Immature natural killer cell (primary cell): ENCODE measurements at regions not wholly inside any gene's neighbourhood (a gene's known extent, or its start where the extent isn't known, plus 50 kb on each side); places are given as distances from the start of the nearest gene placed in this dataset.
"Not testable (repeated sequence)": the region's sequence is repeated elsewhere in the genome, so short reads cannot be mapped to it uniquely, and the experiment has no call there.

Source experiments
- DNase-seq, 3 donors: peaks; one replicate each; pipeline ENCODE4 v3.0.0; 2022; ENCODE audit warnings: mixed read lengths in 1 of 3
- H3K27ac Mint-ChIP-seq, 6 donors: one replicate each; pipeline ENCODE4 v1.8.0; 2020; ENCODE audit warnings: mixed read lengths in 6 of 6, mild to moderate bottlenecking in 5 of 6, inconsistent platforms in 4 of 6, moderate library complexity in 3 of 6
- H3K27me3 Mint-ChIP-seq, 3 donors: one replicate each; pipeline ENCODE4 v1.8.0; 2020 to 2021; ENCODE audit warnings: low read depth in 3 of 3, mild to moderate bottlenecking in 3 of 3, mixed read lengths in 3 of 3, moderate library complexity in 3 of 3, inconsistent platforms in 1 of 3
- H3K36me3 Mint-ChIP-seq, 3 donors: one replicate each; pipeline ENCODE4 v1.8.0; 2020; ENCODE audit warnings: mixed read lengths in 3 of 3, inconsistent platforms in 2 of 3, mild to moderate bottlenecking in 2 of 3
- H3K4me1 Mint-ChIP-seq, 2 donors: one replicate each; pipeline ENCODE4 v1.8.0; 2020; ENCODE audit warnings: inconsistent platforms in 2 of 2, mild to moderate bottlenecking in 2 of 2, mixed read lengths in 2 of 2, moderate library complexity in 1 of 2
- H3K4me3 Mint-ChIP-seq, 5 donors: one replicate each; pipeline ENCODE4 v1.8.0; 2020; ENCODE audit warnings: mild to moderate bottlenecking in 5 of 5, mixed read lengths in 5 of 5, inconsistent platforms in 3 of 5, moderate library complexity in 3 of 5
- H3K9me3 Mint-ChIP-seq, 6 donors: one replicate each; pipeline ENCODE4 v1.8.0; 2020; ENCODE audit warnings: mild to moderate bottlenecking in 6 of 6, mixed read lengths in 6 of 6, inconsistent platforms in 4 of 6, moderate library complexity in 3 of 6

DNA sequence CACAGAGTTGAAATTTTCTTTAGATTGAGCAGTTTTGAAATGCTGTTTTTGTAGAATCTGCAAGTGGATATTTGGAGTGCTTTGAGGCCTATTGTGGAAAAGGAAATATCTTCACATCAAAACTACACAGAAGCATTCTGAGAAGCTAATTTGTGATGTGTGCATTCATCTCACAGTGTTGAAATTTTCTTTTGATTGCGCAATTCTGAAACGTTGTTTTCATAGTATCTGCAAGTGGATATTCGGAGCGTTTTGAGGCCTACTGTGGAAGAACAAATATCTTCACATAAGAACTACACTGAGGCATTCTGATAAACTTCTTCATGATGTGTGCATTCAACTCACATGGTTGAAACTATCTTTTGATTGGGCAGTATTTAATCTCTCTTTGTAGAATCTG is 3143.4 kb upstream of the OR11H1 start:
- H3K27me3 Mint-ChIP-seq, H3K4me1 Mint-ChIP-seq, H3K27ac Mint-ChIP-seq, H3K36me3 Mint-ChIP-seq, H3K4me3 Mint-ChIP-seq, DNase-seq: not testable (repeated sequence)
- H3K9me3 Mint-ChIP-seq: peaks cover 25 to 77% (median 70%) of the 10 kb centered on the region in 6 donors

DNA sequence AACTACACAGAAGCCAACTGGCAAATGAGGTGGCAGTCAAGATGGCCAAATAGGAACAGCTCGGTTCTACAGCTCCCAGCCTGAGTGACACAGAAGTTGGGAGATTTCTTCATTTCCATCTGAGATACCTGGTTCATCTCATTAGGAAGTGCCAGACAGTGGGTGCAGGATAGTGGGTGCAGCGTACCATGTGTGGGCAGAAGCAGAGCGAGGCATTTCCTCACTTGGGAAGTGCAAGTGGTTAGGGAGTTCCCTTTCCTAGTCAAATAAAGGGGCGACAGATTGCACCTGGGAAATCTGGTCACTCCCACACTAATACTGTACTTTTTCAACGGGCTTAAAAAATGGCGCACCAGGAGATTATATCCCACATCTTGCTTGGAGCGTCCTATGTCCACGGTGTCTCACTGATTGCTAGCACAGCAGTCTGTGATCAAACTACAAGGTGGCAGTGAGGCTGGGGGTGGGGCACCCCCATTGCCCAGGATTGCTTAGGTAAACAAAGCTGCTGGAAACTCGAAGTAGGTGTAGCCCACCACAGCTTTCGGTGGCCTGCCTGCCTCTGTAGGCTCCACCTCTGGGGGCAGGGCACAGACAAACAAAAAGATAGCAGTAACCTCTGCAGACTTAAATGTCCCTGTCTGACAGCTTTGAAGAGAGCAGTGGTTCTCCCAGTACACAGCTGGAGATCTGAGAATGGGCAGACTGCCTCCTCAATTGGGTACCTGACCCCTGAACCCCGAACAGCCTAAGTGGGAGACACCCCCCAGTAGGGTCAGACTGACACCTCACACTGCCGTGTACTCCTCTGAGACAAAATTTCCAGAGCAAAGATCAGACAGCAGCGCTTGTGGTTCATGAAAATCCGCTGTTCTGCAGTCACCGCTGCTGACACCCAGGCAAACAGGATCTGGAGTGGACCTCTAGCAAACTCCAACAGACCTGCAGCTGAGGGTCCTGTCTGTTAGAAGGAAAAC is 3138.9 kb upstream of the OR11H1 start:
- not testable (repeated sequence) for H3K27me3 Mint-ChIP-seq, H3K4me1 Mint-ChIP-seq, H3K36me3 Mint-ChIP-seq, H3K4me3 Mint-ChIP-seq, H3K27ac Mint-ChIP-seq, DNase-seq
- peaks cover 31 to 83% (median 72%) of the 10 kb centered on the region in 6 donors for H3K9me3 Mint-ChIP-seq

DNA sequence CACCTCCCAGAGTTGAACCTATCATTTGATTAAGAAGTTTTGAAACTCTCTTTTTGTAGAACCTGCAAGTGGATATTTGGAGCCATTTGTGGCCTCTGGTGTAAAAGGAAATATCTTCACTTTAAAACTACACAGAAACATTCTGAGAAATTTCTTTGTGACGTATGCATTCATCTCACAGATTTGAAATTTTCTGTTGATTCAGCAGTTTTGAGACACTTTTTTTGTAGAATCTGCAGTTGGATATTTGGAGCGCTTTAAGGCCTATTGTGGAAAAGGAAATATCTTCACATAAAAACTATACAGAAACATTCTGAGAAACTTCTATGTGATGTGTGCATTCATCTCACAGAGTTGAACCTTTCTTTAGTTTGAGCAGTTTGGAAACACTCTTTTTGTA is 3130.7 kb upstream of the OR11H1 start:
- H3K36me3 Mint-ChIP-seq, H3K27ac Mint-ChIP-seq, H3K4me1 Mint-ChIP-seq, H3K27me3 Mint-ChIP-seq, DNase-seq, H3K4me3 Mint-ChIP-seq: not testable (repeated sequence)
- peaks cover 32 to 69% (median 63%) of the 10 kb centered on the region in 6 donors for H3K9me3 Mint-ChIP-seq

- DNase-seq, H3K27me3 Mint-ChIP-seq, H3K27ac Mint-ChIP-seq, H3K36me3 Mint-ChIP-seq, H3K4me3 Mint-ChIP-seq, H3K4me1 Mint-ChIP-seq: not testable (repeated sequence)
- peaks cover 21 to 72% (median 64%) of the 10 kb centered on the region in 6 donors for H3K9me3 Mint-ChIP-seq
These were observed 3126.1 kb upstream of the OR11H1 start for GRCh38 chr22:12401942-12402341.

GRCh38 chr22:12402531-12402930 is 3125.5 kb upstream of the OR11H1 start:
- not testable (repeated sequence) for H3K27me3 Mint-ChIP-seq, H3K4me1 Mint-ChIP-seq, H3K36me3 Mint-ChIP-seq, H3K4me3 Mint-ChIP-seq, DNase-seq, H3K27ac Mint-ChIP-seq
- H3K9me3 Mint-ChIP-seq: peaks cover 20 to 72% (median 64%) of the 10 kb centered on the region in 6 donors

GRCh38 chr22:12435890-12436289 is 3092.1 kb upstream of the OR11H1 start:
- H3K27me3 Mint-ChIP-seq, DNase-seq, H3K36me3 Mint-ChIP-seq, H3K4me1 Mint-ChIP-seq, H3K27ac Mint-ChIP-seq, H3K4me3 Mint-ChIP-seq: not testable (repeated sequence)
- H3K9me3 Mint-ChIP-seq: peaks cover 12 to 60% (median 47%) of the 10 kb centered on the region in 6 donors
